ENCODE measurements at regions not wholly inside any gene's neighbourhood (a gene's known extent, or its start where the extent isn't known, plus 50 kb on each side); places are given as distances from the start of the nearest gene placed in this dataset.

- ATAC-seq, result no peak
- ChIA-PET CTCF (no interaction called here), POLR2A (no interaction called here)
- H3K27me3 Mint-ChIP-seq (ENCODE audit: low read depth), result no peaks in the 10 kb centered on the region
- no peaks in the 10 kb centered on the region for H3K36me3 Mint-ChIP-seq (ENCODE audit: low read depth)
- H3K9me3 Mint-ChIP-seq (ENCODE audit: insufficient read depth), result no peaks in the 10 kb centered on the region
- no peaks in the 10 kb centered on the region for H3K4me1 Mint-ChIP-seq (ENCODE audit: low read depth)
- no peak overlapping the region for H3K4me3 Mint-ChIP-seq
- DNase-seq, result no peak
- no peak overlapping the region for H3K27ac Mint-ChIP-seq
Measured at GRCh38 chr1:68958958-68959357, 462.1 kb upstream of the DEPDC1 start.

GRCh38 chr1:68959461-68960030 is 462.7 kb upstream of the DEPDC1 start:
- no peak for DNase-seq
- no peaks in the 10 kb centered on the region for H3K36me3 Mint-ChIP-seq (ENCODE audit: low read depth)
- H3K4me1 Mint-ChIP-seq (ENCODE audit: low read depth), result no peaks in the 10 kb centered on the region
- ChIA-PET POLR2A (no interaction called here), CTCF (no interaction called here)
- no peak overlapping the region for H3K27ac Mint-ChIP-seq
- H3K4me3 Mint-ChIP-seq, result no peak overlapping the region
- no peaks in the 10 kb centered on the region for H3K9me3 Mint-ChIP-seq (ENCODE audit: insufficient read depth)
- ATAC-seq, result no peak
- H3K27me3 Mint-ChIP-seq (ENCODE audit: low read depth), result no peaks in the 10 kb centered on the region

GRCh38 chr1:68961143-68961542 is 464.3 kb upstream of the DEPDC1 start:
- no peaks in the 10 kb centered on the region for H3K9me3 Mint-ChIP-seq (ENCODE audit: insufficient read depth)
- POLR2A ChIA-PET, result no interaction called here
- H3K4me3 Mint-ChIP-seq, result no peak overlapping the region
- no peaks in the 10 kb centered on the region for H3K27me3 Mint-ChIP-seq (ENCODE audit: low read depth)
- no peak for DNase-seq
- no peaks in the 10 kb centered on the region for H3K4me1 Mint-ChIP-seq (ENCODE audit: low read depth)
- CTCF ChIA-PET, result no interaction called here
- ATAC-seq, result no peak
- H3K36me3 Mint-ChIP-seq (ENCODE audit: low read depth), result no peaks in the 10 kb centered on the region
- no peak overlapping the region for H3K27ac Mint-ChIP-seq

DNA sequence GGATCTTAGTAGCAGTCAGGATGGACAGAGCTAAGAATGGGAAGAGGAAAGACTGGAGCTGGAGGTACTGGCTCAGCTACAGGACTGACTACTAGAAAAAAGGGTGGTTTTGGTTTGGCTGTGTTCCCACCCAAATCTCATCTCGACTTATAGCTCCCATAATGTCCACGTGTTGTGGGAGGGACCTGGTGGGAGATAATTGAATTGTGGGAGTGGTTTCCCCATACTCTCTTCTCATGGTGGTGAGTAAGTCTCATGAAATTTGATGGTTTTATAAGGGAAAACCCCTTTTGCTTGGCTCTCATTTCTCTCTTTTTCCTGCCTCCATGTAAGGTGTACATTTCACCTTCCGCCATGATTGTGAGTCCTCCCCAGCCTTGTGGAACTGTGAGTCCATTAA is 466.5 kb upstream of the DEPDC1 start:
- H3K27me3 Mint-ChIP-seq (ENCODE audit: low read depth), result no peaks in the 10 kb centered on the region
- no peak overlapping the region for H3K4me3 Mint-ChIP-seq
- H3K27ac Mint-ChIP-seq, result no peak overlapping the region
- no peaks in the 10 kb centered on the region for H3K4me1 Mint-ChIP-seq (ENCODE audit: low read depth)
- H3K9me3 Mint-ChIP-seq (ENCODE audit: insufficient read depth), result no peaks in the 10 kb centered on the region
- ChIA-PET POLR2A (no interaction called here), CTCF (no interaction called here)
- DNase-seq (no peak), ATAC-seq (no peak)
- no peaks in the 10 kb centered on the region for H3K36me3 Mint-ChIP-seq (ENCODE audit: low read depth)

GRCh38 chr1:68969441-68969840 is 472.6 kb upstream of the DEPDC1 start:
- Mint-ChIP-seq H3K27me3 (ENCODE audit: low read depth) (no peaks in the 10 kb centered on the region), H3K9me3 (ENCODE audit: insufficient read depth) (no peaks in the 10 kb centered on the region), H3K36me3 (ENCODE audit: low read depth) (no peaks in the 10 kb centered on the region), H3K4me1 (ENCODE audit: low read depth) (no peaks in the 10 kb centered on the region), H3K27ac (no peak overlapping the region), H3K4me3 (no peak overlapping the region)
- ChIA-PET POLR2A (no interaction called here), CTCF (no interaction called here)
- DNase-seq (no peak), ATAC-seq (no peak)

DNA sequence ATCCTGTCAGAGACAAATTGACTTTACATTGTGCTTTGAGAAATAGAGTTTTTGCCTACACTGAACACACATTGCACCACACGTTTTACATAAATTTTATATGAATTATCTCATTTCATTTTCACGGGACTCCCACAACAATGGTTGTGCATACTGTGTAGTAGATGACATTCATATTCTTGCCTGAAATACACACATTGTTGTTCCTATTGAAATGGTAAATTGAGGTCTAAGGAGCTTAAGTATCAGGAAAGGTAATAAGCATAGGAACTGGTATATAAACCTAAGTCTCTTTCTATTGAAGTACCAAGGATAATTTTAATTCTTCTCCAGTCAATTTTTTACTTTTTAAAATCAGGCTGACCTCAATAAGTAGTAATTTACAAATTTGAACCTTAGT is 473.7 kb upstream of the DEPDC1 start:
- H3K27me3 Mint-ChIP-seq (ENCODE audit: low read depth), result no peaks in the 10 kb centered on the region
- H3K4me1 Mint-ChIP-seq (ENCODE audit: low read depth), result no peaks in the 10 kb centered on the region
- ATAC-seq (no peak), DNase-seq (no peak)
- CTCF ChIA-PET, result no interaction called here
- no peak overlapping the region for H3K27ac Mint-ChIP-seq
- POLR2A ChIA-PET, result no interaction called here
- H3K36me3 Mint-ChIP-seq (ENCODE audit: low read depth), result no peaks in the 10 kb centered on the region
- no peak overlapping the region for H3K4me3 Mint-ChIP-seq
- H3K9me3 Mint-ChIP-seq (ENCODE audit: insufficient read depth), result no peaks in the 10 kb centered on the region

- DNase-seq, result no peak
- Mint-ChIP-seq H3K27ac (no peak overlapping the region), H3K4me3 (no peak overlapping the region), H3K9me3 (ENCODE audit: insufficient read depth) (no peaks in the 10 kb centered on the region), H3K27me3 (ENCODE audit: low read depth) (no peaks in the 10 kb centered on the region), H3K36me3 (ENCODE audit: low read depth) (no peaks in the 10 kb centered on the region), H3K4me1 (ENCODE audit: low read depth) (no peaks in the 10 kb centered on the region)
- ATAC-seq, result no peak
- POLR2A ChIA-PET, result no interaction called here
- CTCF ChIA-PET, result no interaction called here
Measured at GRCh38 chr1:68973459-68974244, 476.8 kb upstream of the DEPDC1 start.

- no peaks in the 10 kb centered on the region for H3K4me1 Mint-ChIP-seq (ENCODE audit: low read depth)
- no peaks in the 10 kb centered on the region for H3K9me3 Mint-ChIP-seq (ENCODE audit: insufficient read depth)
- no peaks in the 10 kb centered on the region for H3K36me3 Mint-ChIP-seq (ENCODE audit: low read depth)
- CTCF ChIA-PET, result no interaction called here
- POLR2A ChIA-PET, result no interaction called here
- H3K27ac Mint-ChIP-seq, result no peak overlapping the region
- DNase-seq, result no peak
- no peak for ATAC-seq
- H3K4me3 Mint-ChIP-seq, result no peak overlapping the region
- no peaks in the 10 kb centered on the region for H3K27me3 Mint-ChIP-seq (ENCODE audit: low read depth)
Measured at GRCh38 chr1:68974447-68974846, 477.6 kb upstream of the DEPDC1 start.

DNA sequence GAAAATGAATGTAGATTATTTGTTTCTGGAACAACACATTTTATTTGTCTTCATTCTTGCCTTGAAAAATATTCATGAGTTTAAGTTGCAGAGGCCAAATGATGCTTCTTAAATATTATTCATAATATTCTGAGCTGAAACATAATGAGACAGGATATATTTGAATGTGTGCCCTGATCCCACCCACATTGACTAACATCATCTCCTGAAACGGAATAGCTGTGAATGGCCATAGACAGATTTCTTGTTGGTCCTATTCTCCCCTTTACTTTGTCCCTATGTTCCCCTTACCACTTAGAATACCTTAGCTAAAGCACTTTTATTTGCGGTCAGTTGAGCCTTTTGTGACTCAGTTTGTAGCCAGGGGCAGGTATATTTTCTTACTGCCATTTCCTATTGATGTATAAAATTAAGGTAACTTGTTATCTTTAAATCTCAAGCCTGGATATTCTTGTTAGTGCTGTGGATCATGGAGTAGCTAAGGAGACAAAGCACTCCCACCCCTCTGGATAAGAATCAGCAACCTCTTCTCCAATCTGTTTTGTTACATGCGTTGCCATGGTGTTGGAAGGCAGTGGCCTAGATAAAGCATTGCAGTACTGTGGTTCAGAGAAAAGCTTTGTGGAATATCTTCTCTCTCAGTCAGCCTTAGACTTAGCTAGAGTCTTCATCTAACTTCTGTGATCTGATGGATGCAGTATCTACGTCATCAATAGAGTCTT is 478.5 kb upstream of the DEPDC1 start:
- no peaks in the 10 kb centered on the region for H3K27me3 Mint-ChIP-seq (ENCODE audit: low read depth)
- ChIA-PET POLR2A (no interaction called here), CTCF (no interaction called here)

GRCh38 chr1:68976916-68977610 is 480.2 kb upstream of the DEPDC1 start:
- Mint-ChIP-seq H3K9me3 (ENCODE audit: insufficient read depth) (no peaks in the 10 kb centered on the region), H3K27ac (no peak overlapping the region), H3K27me3 (ENCODE audit: low read depth) (no peaks in the 10 kb centered on the region), H3K4me3 (no peak overlapping the region), H3K4me1 (ENCODE audit: low read depth) (no peaks in the 10 kb centered on the region), H3K36me3 (ENCODE audit: low read depth) (no peaks in the 10 kb centered on the region)
- no peak for ATAC-seq
- CTCF ChIA-PET, result no interaction called here
- DNase-seq, result no peak
- POLR2A ChIA-PET, result no interaction called here

More for the DNA sequence above, 478.5 kb upstream of the DEPDC1 start:
- Mint-ChIP-seq H3K9me3 (ENCODE audit: insufficient read depth) (no peaks in the 10 kb centered on the region), H3K36me3 (ENCODE audit: low read depth) (no peaks in the 10 kb centered on the region), H3K4me3 (no peak overlapping the region), H3K27ac (no peak overlapping the region), H3K4me1 (ENCODE audit: low read depth) (no peaks in the 10 kb centered on the region)
- ATAC-seq (no peak), DNase-seq (no peak)

GRCh38 chr1:68979891-68980290 is 483.0 kb upstream of the DEPDC1 start:
- ATAC-seq, result no peak
- Mint-ChIP-seq H3K27ac (no peak overlapping the region), H3K4me1 (ENCODE audit: low read depth) (no peaks in the 10 kb centered on the region), H3K4me3 (no peak overlapping the region), H3K36me3 (ENCODE audit: low read depth) (no peaks in the 10 kb centered on the region), H3K9me3 (ENCODE audit: insufficient read depth) (no peaks in the 10 kb centered on the region), H3K27me3 (ENCODE audit: low read depth) (no peaks in the 10 kb centered on the region)
- ChIA-PET CTCF (no interaction called here), POLR2A (no interaction called here)
- no peak for DNase-seq

- CTCF ChIA-PET, result no interaction called here
- Mint-ChIP-seq H3K4me1 (ENCODE audit: low read depth) (no peaks in the 10 kb centered on the region), H3K27me3 (ENCODE audit: low read depth) (no peaks in the 10 kb centered on the region), H3K27ac (no peak overlapping the region), H3K36me3 (ENCODE audit: low read depth) (no peaks in the 10 kb centered on the region), H3K4me3 (no peak overlapping the region), H3K9me3 (ENCODE audit: insufficient read depth) (no peaks in the 10 kb centered on the region)
- POLR2A ChIA-PET, result no interaction called here
- ATAC-seq, result no peak
- no peak for DNase-seq
Measured at GRCh38 chr1:68984289-68984688, 487.4 kb upstream of the DEPDC1 start.
